ENCODE measurements at regions not wholly inside any gene's neighbourhood (a gene's known extent, or its start where the extent isn't known, plus 50 kb on each side); places are given as distances from the start of the nearest gene placed in this dataset.
"Not testable (repeated sequence)": the region's sequence is repeated elsewhere in the genome, so short reads cannot be mapped to it uniquely, and the experiment has no call there.

DNA sequence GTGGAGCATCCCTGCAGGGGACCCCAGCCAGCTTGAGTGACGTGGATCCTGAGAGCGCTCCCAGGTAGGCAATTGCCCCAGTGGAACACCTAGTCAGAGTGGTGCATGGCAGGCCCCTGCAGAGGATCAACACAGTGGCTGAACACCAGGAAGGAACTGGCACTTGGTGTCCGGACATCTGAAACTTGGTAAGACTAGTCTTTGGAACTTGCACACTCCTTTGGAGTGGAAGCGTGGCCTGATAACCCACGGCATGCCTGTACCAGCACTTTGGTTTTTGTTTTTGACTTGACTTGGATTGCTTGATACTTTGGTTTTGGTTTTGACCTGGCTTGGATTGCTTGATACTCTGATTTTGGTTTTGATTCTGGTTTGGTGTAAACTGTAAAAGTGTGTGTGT, 69.9 kb upstream of the RAP1B start:
- CTCF ChIA-PET = interaction anchor here (0.6 kb wide), 1 partner anchor 26 kb away, joined by 4 read pairs; no protein-coding TSS in a partner anchor
- DNase-seq; H3K27me3 Mint-ChIP-seq; H3K4me3 Mint-ChIP-seq; H3K36me3 Mint-ChIP-seq; H3K27ac Mint-ChIP-seq; H3K9me3 Mint-ChIP-seq (ENCODE audit: low read depth); ATAC-seq: not testable (repeated sequence)
- H3K4me1 Mint-ChIP-seq = peaks cover 37% of the 10 kb centered on the region

- peaks cover 22% of the 10 kb centered on the region for H3K36me3 Mint-ChIP-seq
- DNase-seq, ATAC-seq, H3K4me3 Mint-ChIP-seq, H3K4me1 Mint-ChIP-seq, H3K27me3 Mint-ChIP-seq, CTCF ChIA-PET, H3K27ac Mint-ChIP-seq: not testable (repeated sequence)
- H3K9me3 Mint-ChIP-seq (ENCODE audit: low read depth) = peaks cover 21% of the 10 kb centered on the region
Observed at GRCh38 chr12:68547318-68547717, 63.4 kb upstream of the RAP1B start.

GRCh38 chr12:68552605-68553195, 58.0 kb upstream of the RAP1B start:
- H3K27ac Mint-ChIP-seq, CTCF ChIA-PET, H3K4me3 Mint-ChIP-seq, DNase-seq, H3K4me1 Mint-ChIP-seq, ATAC-seq: not testable (repeated sequence)
- peaks cover 15% of the 10 kb centered on the region for H3K36me3 Mint-ChIP-seq
- peaks cover 12% of the 10 kb centered on the region for H3K9me3 Mint-ChIP-seq (ENCODE audit: low read depth)
- H3K27me3 Mint-ChIP-seq = peaks cover 10% of the 10 kb centered on the region

DNA sequence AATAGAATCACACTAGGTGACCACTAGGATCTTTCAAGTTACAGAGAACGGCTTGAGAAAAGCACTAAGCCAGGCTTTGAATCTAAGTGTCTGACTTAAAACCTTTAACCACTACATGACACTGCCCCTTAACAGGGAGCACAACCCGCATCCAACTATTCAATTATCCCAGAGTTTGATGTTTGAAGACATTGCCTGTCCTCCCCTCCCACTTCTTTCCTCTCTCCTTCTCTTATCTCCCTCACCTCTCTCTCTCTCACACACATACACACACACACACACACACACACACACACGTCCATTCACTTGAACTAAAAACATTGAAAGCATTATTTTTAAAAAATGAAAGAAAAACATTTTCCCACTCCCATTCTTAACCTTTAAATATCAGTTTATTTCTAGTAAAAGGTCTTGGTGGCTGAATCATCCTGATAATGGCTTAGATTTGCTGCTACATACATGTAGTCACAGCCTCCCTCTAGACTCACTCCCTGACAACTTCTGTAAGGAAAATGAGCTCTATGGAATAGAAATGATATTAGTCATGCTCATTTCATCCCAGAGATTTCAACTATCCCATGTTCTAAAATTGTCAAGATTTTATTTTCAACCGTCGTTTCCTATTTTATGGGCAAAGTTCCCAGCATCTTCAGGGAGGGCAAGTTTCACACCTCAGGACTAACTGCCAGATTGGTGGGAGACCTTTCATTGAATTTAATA, 53.5 kb upstream of the RAP1B start:
- H3K36me3 Mint-ChIP-seq = peaks cover 2% of the 10 kb centered on the region
- H3K27me3 Mint-ChIP-seq = peaks cover 10% of the 10 kb centered on the region
- ATAC-seq (no peak), DNase-seq (no peak)
- CTCF ChIA-PET = no interaction called here
- H3K27ac Mint-ChIP-seq = no peak overlapping the region
- no peak overlapping the region for H3K4me3 Mint-ChIP-seq
- peaks cover 16% of the 10 kb centered on the region for H3K4me1 Mint-ChIP-seq
- H3K9me3 Mint-ChIP-seq (ENCODE audit: low read depth) = no peaks in the 10 kb centered on the region

DNA sequence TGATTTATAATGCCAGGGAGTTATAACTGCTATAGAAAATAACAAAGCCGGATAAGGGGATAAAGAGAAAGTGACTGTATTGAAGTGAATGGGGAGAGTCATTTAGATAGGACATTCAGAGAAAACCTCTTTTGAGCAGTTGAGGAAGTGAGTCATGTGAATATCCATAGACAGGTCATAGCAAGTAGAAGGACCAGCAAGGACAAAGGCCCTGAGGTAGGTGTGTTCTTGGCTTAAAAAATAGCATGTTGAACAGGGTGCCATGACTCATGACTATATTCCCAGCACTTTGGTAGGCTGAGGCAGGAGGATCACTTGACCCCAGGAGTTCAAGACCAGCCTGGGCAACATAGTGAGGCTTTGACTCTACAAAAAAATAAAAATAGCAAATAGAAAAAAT, 51.5 kb upstream of the RAP1B start:
- peaks cover 2% of the 10 kb centered on the region for H3K36me3 Mint-ChIP-seq
- no peaks in the 10 kb centered on the region for H3K9me3 Mint-ChIP-seq (ENCODE audit: low read depth)
- H3K4me3 Mint-ChIP-seq = no peak overlapping the region
- no peak overlapping the region for H3K27ac Mint-ChIP-seq
- CTCF ChIA-PET = no interaction called here
- DNase-seq = no peak
- H3K4me1 Mint-ChIP-seq = peaks cover 19% of the 10 kb centered on the region
- peak; percentile 57 for ATAC-seq
- peaks cover 8% of the 10 kb centered on the region for H3K27me3 Mint-ChIP-seq

DNA sequence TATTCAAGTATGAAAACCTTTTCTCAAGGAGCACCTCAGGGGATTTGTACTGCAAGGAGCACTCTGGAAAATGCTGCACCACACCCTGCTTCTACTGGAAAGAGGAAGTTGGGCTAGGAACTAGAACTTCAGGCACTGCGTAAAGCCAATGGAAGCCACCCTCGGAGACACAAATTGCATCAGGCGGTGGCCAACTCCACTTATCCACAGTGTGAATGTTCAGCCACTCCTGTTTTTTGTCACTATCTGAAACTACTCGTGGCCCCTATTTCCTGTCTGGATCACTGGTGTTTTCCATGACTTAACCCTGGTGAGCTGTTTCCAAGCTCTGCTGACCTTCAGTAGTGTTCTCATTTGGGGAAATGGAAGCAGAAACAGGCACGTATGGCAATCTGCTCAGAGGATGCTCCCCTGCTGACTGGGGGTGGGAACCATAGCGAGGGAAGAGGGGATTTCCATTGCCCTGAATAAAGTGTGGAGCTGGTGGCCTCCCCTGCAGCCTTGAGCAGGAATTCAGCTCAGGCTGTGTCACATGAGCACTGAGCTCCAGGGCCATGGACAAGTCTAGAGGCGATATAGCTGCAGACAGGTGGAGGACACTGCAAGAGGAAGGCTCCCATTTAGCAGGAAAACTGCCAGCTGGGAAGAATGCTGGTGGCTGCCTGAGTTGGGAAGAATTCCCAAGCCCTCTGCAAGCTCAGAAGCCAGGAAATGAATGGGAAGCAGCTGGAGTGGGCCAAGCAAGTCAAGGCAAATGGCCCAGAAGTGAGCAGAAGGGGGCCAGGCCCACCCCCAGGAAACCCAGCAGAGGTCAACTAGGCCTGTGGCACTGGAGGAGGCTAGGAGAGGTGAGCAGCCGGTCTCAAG, 50.5 kb upstream of the RAP1B start:
- DNase-seq (no peak), ATAC-seq (no peak)
- H3K27ac Mint-ChIP-seq = no peak overlapping the region
- H3K9me3 Mint-ChIP-seq (ENCODE audit: low read depth) = no peaks in the 10 kb centered on the region
- peaks cover 2% of the 10 kb centered on the region for H3K36me3 Mint-ChIP-seq
- H3K4me3 Mint-ChIP-seq = no peak overlapping the region
- H3K27me3 Mint-ChIP-seq = peaks cover 3% of the 10 kb centered on the region
- CTCF ChIA-PET = no interaction called here
- peaks cover 29% of the 10 kb centered on the region for H3K4me1 Mint-ChIP-seq

- no peaks in the 10 kb centered on the region for H3K9me3 Mint-ChIP-seq (ENCODE audit: low read depth)
- no peak overlapping the region for H3K4me3 Mint-ChIP-seq
- H3K4me1 Mint-ChIP-seq = peaks cover 36% of the 10 kb centered on the region
- CTCF ChIA-PET = no interaction called here
- H3K27me3 Mint-ChIP-seq = no peaks in the 10 kb centered on the region
- no peaks in the 10 kb centered on the region for H3K36me3 Mint-ChIP-seq
- DNase-seq = no peak
- no peak for ATAC-seq
- no peak overlapping the region for H3K27ac Mint-ChIP-seq
Observed at GRCh38 chr12:68560851-68561422, 49.8 kb upstream of the RAP1B start.
